H1 (cell line): ENCODE measurements at regions not wholly inside any gene's neighbourhood (a gene's known extent, or its start where the extent isn't known, plus 50 kb on each side); places are given as distances from the start of the nearest gene placed in this dataset.

Source experiments
- CTCF ChIA-PET: fragments of 300-600 bp; sonication (Branson Sonifier 250); formaldehyde crosslinking; loops from one replicate; lab custom pipeline; 2021; ENCODE audit not compliant: partially characterized antibody; lab: Charles Lee
- POLR2A ChIA-PET: fragments of 300-600 bp; sonication (Branson Sonifier 250); formaldehyde crosslinking; loops from one replicate; lab custom pipeline; 2021; ENCODE audit warnings: inconsistent platforms; ENCODE audit not compliant: partially characterized antibody; lab: Charles Lee
- DNase-seq, 2 experiments: peaks; one replicate each; pipeline versions ENCODE4 v3.0.0 to v3.0.0-alpha.2; 2010 to 2022; ENCODE audit warnings: low spot score in 2 of 2, low read depth in 1 of 2, mixed read lengths in 1 of 2
- FAIRE-seq: peaks from 2 replicates; lab custom pipeline; 2011; peaks lifted over from hg19 to GRCh38; lab: Jason Lieb, UNC
- H2AFZ ChIP-seq: 2 replicates; pipeline ENCODE4 v1.8.1; 2012; ENCODE audit warnings: low read length, inconsistent platforms
- H2AK5ac ChIP-seq: 2 replicates; pipeline ENCODE4 v1.6.1; 2013; ENCODE audit warnings: low read depth, low read length
- H2BK120ac ChIP-seq: replicated peaks from 2 replicates; pipeline ENCODE3; 2013; ENCODE audit warnings: low read depth, low read length, inconsistent platforms
- H2BK12ac ChIP-seq: 2 replicates; pipeline ENCODE4 v1.6.1; 2013; ENCODE audit warnings: low read depth, low read length
- H2BK15ac ChIP-seq: 2 replicates; pipeline ENCODE4 v1.6.1; 2013; ENCODE audit warnings: low read length
- H2BK20ac ChIP-seq: 2 replicates; pipeline ENCODE4 v1.6.1; 2013; ENCODE audit warnings: low read length
- H2BK5ac ChIP-seq: 2 replicates; pipeline ENCODE4 v1.6.1; 2013; ENCODE audit warnings: low read depth, low read length
- H3K14ac ChIP-seq: 2 replicates; pipeline ENCODE4 v1.6.1; 2013; ENCODE audit warnings: inconsistent platforms; ENCODE audit not compliant: insufficient read length
- H3K18ac ChIP-seq: 2 replicates; pipeline ENCODE4 v1.6.1; 2013; ENCODE audit warnings: low read length; ENCODE audit errors: extremely low read depth
- H3K23ac ChIP-seq: 2 replicates; pipeline ENCODE4 v1.6.1; 2013; ENCODE audit warnings: inconsistent platforms; ENCODE audit not compliant: insufficient read length
- H3K23me2 ChIP-seq: 2 replicates; pipeline ENCODE4 v1.6.1; 2013; ENCODE audit warnings: low read depth, low read length
- H3K27ac ChIP-seq: 2 replicates; pipeline ENCODE4 v1.6.1; 2011; ENCODE audit warnings: low read depth, low read length, inconsistent platforms
- H3K27me3 ChIP-seq, 4 experiments: replicated peaks in 1 of 4; 1 replicate in 1 of 4; 2 replicates in 3 of 4; pipeline versions ENCODE4 v1.6.1 to v1.8.1; 2011 to 2013; ENCODE audit warnings: low read length in 3 of 4, mild to moderate bottlenecking in 3 of 4, inconsistent platforms in 2 of 4, mixed read lengths in 2 of 4, moderate library complexity in 1 of 4; ENCODE audit not compliant: control insufficient read depth in 3 of 4, insufficient read depth in 3 of 4; ENCODE audit errors: extremely low read depth in 1 of 4
- H3K36me3 ChIP-seq, 4 experiments: 2 replicates each; pipeline versions ENCODE4 v1.6.1 to v1.8.1; 2011 to 2013; ENCODE audit warnings: mild to moderate bottlenecking in 4 of 4, low read length in 3 of 4, moderate library complexity in 2 of 4, control low read depth in 1 of 4, inconsistent platforms in 1 of 4; ENCODE audit not compliant: insufficient read depth in 4 of 4, control insufficient read depth in 2 of 4
- H3K4ac ChIP-seq: replicated peaks from 2 replicates; pipeline ENCODE3; 2013; ENCODE audit warnings: low read length, low read depth, mixed read lengths, inconsistent platforms; ENCODE audit not compliant: insufficient read length
- H3K4me1 ChIP-seq, 4 experiments: replicated peaks in 1 of 4; 1 replicate in 1 of 4; 2 replicates in 3 of 4; pipeline versions ENCODE4 v1.6.1 to v1.8.1; 2011 to 2013; ENCODE audit warnings: low read length in 3 of 4, inconsistent platforms in 2 of 4, mixed read lengths in 1 of 4; ENCODE audit not compliant: insufficient read depth in 4 of 4, control insufficient read depth in 3 of 4
- H3K4me2 ChIP-seq, 2 experiments: 2 replicates each; pipeline versions ENCODE4 v1.6.1 to v1.8.1; 2011 to 2013; ENCODE audit warnings: low read depth in 2 of 2, low read length in 2 of 2, control low read depth in 1 of 2, inconsistent platforms in 1 of 2, mild to moderate bottlenecking in 1 of 2; ENCODE audit not compliant: insufficient read depth in 1 of 2
- H3K4me3 ChIP-seq, 4 experiments: fragments of 200-600, 300-600 bp in 1 of 4; sonication (generic), shearing (Covaris generic), sonication (Bioruptor Twin) in 1 of 4; 2 replicates each; pipeline versions ENCODE4 v1.5.1 to v1.8.1; 2011 to 2016; ENCODE audit warnings: low read length in 4 of 4, low read depth in 3 of 4, control low read depth in 2 of 4, inconsistent platforms in 2 of 4, mild to moderate bottlenecking in 2 of 4, mixed read lengths in 1 of 4, moderate library complexity in 1 of 4; ENCODE audit not compliant: insufficient read depth in 2 of 4; ENCODE audit errors: extremely low read depth in 1 of 4
- H3K56ac ChIP-seq: replicated peaks from 2 replicates; pipeline ENCODE3; 2013; ENCODE audit warnings: low read depth, mild to moderate bottlenecking, mixed read lengths, low read length, inconsistent platforms; ENCODE audit not compliant: insufficient read length
- H3K79me1 ChIP-seq: 2 replicates; pipeline ENCODE4 v1.6.1; 2013; ENCODE audit warnings: low read depth, low read length, control low read depth
- H3K79me2 ChIP-seq, 2 experiments: 2 replicates each; pipeline versions ENCODE4 v1.6.1 to v1.8.1; 2012 to 2013; ENCODE audit warnings: low read length in 2 of 2, mild to moderate bottlenecking in 2 of 2, inconsistent platforms in 1 of 2; ENCODE audit not compliant: insufficient read depth in 2 of 2, control insufficient read depth in 1 of 2
- H3K9ac ChIP-seq, 4 experiments: replicated peaks in 1 of 4; 1 replicate in 1 of 4; 2 replicates in 3 of 4; pipeline versions ENCODE4 v1.6.1 to v1.8.1; 2011 to 2013; ENCODE audit warnings: low read depth in 3 of 4, low read length in 3 of 4, control low read depth in 2 of 4, mild to moderate bottlenecking in 2 of 4, moderate library complexity in 2 of 4, inconsistent platforms in 1 of 4; ENCODE audit errors: extremely low read depth in 1 of 4
- H3K9me3 ChIP-seq, 2 experiments: 2 replicates each; pipeline versions ENCODE4 v1.6.1 to v1.8.1; 2012 to 2013; ENCODE audit warnings: mild to moderate bottlenecking in 2 of 2, moderate library complexity in 2 of 2, control low read depth in 1 of 2, inconsistent platforms in 1 of 2, low read depth in 1 of 2, low read length in 1 of 2, mixed read lengths in 1 of 2; ENCODE audit not compliant: insufficient read depth in 2 of 2
- H4K20me1 ChIP-seq, 2 experiments: replicated peaks in 1 of 2; 2 replicates each; pipeline versions ENCODE3 to v1.8.1; 2011 to 2013; ENCODE audit warnings: inconsistent platforms in 2 of 2, low read length in 2 of 2, mild to moderate bottlenecking in 1 of 2; ENCODE audit not compliant: insufficient read depth in 2 of 2, control insufficient read depth in 1 of 2
- H4K5ac ChIP-seq: 2 replicates; pipeline ENCODE4 v1.6.1; 2013; ENCODE audit warnings: low read length, low read depth, mixed read lengths, inconsistent platforms; ENCODE audit not compliant: insufficient read length
- H4K8ac ChIP-seq: 2 replicates; pipeline ENCODE4 v1.8.0; 2013; ENCODE audit warnings: mild to moderate bottlenecking, moderate library complexity, low read length, inconsistent platforms; ENCODE audit not compliant: insufficient read depth; ENCODE audit errors: extremely low read depth
- H4K91ac ChIP-seq: replicated peaks from 2 replicates; pipeline ENCODE3; 2013; ENCODE audit warnings: low read length, mixed read lengths, inconsistent platforms; ENCODE audit not compliant: insufficient read length
- CEBPB ChIP-seq: IDR thresholded peaks from 2 replicates; pipeline ENCODE4 v1.6.1; 2012; ENCODE audit warnings: low read depth, low read length
- CREB1 ChIP-seq: IDR thresholded peaks from 2 replicates; pipeline ENCODE4 v1.6.1; 2012; ENCODE audit warnings: inconsistent platforms
- POU5F1 ChIP-seq: IDR thresholded peaks from 2 replicates; pipeline ENCODE4 v1.6.1; 2011; ENCODE audit warnings: low read depth, mild to moderate bottlenecking, low read length, moderate library complexity
- SIX5 ChIP-seq: IDR thresholded peaks from 2 replicates; pipeline ENCODE4 v1.6.1; 2011; ENCODE audit warnings: mild to moderate bottlenecking, low read depth, low read length
- WGBS, 2 experiments: shearing (Covaris generic) in 1 of 2; methylation state at CpG; one replicate each; pipeline versions ENCODE4 v1.1.6 to v1.1.7; 2013 to 2015; ENCODE audit warnings: low lambda C conversion rate in 2 of 2, mixed read lengths in 2 of 2, inconsistent platforms in 1 of 2, low coverage in 1 of 2, missing lambda C conversion rate in 1 of 2; ENCODE audit not compliant: insufficient replicate concordance in 2 of 2, insufficient coverage in 1 of 2, insufficient read length in 1 of 2; ENCODE audit errors: extremely low coverage in 1 of 2, missing lambda C conversion rate in 1 of 2; 5-methylcytosine and 5-hydroxymethylcytosine counted together
- TF ChIP-seq, protein P1 (sequence below): IDR thresholded peaks from 2 replicates; pipeline ENCODE4 v1.6.1; 2011; ENCODE audit warnings: low read length, improper control_type of control experiment
- TF ChIP-seq, protein P2 (sequence below): IDR thresholded peaks from 2 replicates; pipeline ENCODE4 v1.6.1; 2011; ENCODE audit warnings: low read depth, mild to moderate bottlenecking, low read length; ENCODE audit not compliant: insufficient read depth

DNA sequence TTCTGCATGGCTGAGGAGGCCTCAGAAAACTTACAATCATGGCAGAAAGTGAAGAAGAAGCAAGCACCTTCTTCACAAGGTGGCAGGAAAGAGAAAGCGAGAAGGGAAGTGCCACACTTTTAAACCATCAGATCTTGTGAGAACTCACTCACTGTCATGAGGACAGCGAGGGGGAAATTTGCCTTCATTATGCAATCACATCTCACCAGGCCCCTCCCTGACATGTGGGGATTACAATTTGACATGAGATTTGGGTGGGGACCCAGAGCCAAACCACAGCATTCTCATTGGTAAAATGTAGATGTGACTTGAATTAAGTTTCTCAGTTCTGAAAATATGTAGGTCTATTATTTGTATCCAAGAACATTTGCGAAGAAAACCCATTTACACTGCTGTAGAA is 854.8 kb downstream of the EPHA4 start (continued):
- no peak for TF ChIP-seq POU5F1

DNA sequence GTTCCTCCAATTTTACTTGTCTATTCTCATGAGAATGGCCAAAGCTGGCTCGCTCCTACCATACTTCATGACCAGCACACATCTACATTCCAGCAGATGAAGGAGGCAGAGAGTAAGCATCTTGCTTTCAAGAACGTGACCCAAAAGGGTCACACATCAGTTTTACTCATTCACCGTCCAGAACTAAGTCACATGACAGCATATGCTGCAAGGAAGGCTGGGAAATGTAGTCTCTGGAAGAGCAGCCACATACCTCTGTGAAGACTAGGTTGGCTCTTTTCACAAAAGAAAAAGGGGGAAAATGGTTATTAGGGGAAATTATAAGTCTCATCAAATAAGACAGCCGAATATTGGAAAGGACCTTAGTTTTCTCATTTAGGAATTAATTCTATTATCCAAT is 835.3 kb downstream of the EPHA4 start:
- H4K8ac ChIP-seq: peak overlapping the region; percentile 22; the same call in 1 of the 2 replicates
- no peak overlapping the region for H3K9ac ChIP-seq
- H3K4me1 ChIP-seq: no peaks in the 10 kb centered on the region
- H3K14ac ChIP-seq: no peak overlapping the region
- H3K9me3 ChIP-seq: peaks cover 0 to 2% of the 10 kb centered on the region in 2 experiments; a peak in 1 of 4 replicates
- no peaks in the 10 kb centered on the region for H3K79me2 ChIP-seq
- H3K4me3 ChIP-seq: no peak overlapping the region
- no peak overlapping the region for H2BK20ac ChIP-seq
- H3K4ac ChIP-seq: no peak overlapping the region
- H2AK5ac ChIP-seq: no peak overlapping the region
- peak; percentile 62 for TF ChIP-seq SIX5
- TF ChIP-seq, protein P1, sequence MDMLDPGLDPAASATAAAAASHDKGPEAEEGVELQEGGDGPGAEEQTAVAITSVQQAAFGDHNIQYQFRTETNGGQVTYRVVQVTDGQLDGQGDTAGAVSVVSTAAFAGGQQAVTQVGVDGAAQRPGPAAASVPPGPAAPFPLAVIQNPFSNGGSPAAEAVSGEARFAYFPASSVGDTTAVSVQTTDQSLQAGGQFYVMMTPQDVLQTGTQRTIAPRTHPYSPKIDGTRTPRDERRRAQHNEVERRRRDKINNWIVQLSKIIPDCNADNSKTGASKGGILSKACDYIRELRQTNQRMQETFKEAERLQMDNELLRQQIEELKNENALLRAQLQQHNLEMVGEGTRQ: peak; percentile 84
- no peak for TF ChIP-seq CEBPB
- TF ChIP-seq, protein P2, sequence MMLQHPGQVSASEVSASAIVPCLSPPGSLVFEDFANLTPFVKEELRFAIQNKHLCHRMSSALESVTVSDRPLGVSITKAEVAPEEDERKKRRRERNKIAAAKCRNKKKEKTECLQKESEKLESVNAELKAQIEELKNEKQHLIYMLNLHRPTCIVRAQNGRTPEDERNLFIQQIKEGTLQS: peak; percentile 48; the same call in 1 of the 2 replicates
- TF ChIP-seq CREB1: no peak
- TF ChIP-seq, all 59 proteins: peak for 3
- no peak overlapping the region for H2BK5ac ChIP-seq
- H3K4me2 ChIP-seq: peak overlapping the region; percentile 10 to 54; a peak in 1 of 4 replicates
- no peak overlapping the region for H2BK12ac ChIP-seq
- POLR2A ChIA-PET: no interaction called here
- H2AFZ ChIP-seq: peak overlapping the region; percentile 99
- no peak overlapping the region for H4K5ac ChIP-seq
- FAIRE-seq (peak; percentile 81), DNase-seq (no peak)
- CTCF ChIA-PET: no interaction called here
- 82% methylated on average over 4 of the region's 4 CpGs; no CpG with 5 or more reads in 1 of the 2 experiments for WGBS, 2 experiments
- no peaks in the 10 kb centered on the region for H3K23me2 ChIP-seq
- no peak overlapping the region for H3K56ac ChIP-seq
- H2BK15ac ChIP-seq: no peak overlapping the region
- H4K20me1 ChIP-seq: no peaks in the 10 kb centered on the region
- H3K36me3 ChIP-seq: no peaks in the 10 kb centered on the region
- no peak overlapping the region for H3K23ac ChIP-seq
- H3K27ac ChIP-seq: no peak overlapping the region
- H3K79me1 ChIP-seq: no peaks in the 10 kb centered on the region
- no peak overlapping the region for H4K91ac ChIP-seq
- no peak overlapping the region for H3K18ac ChIP-seq
- H3K27me3 ChIP-seq: no peaks in the 10 kb centered on the region
- H2BK120ac ChIP-seq: no peak overlapping the region
